Erythroblast (primary cell): ENCODE measurements at regions not wholly inside any gene's neighbourhood (a gene's known extent, or its start where the extent isn't known, plus 50 kb on each side); places are given as distances from the start of the nearest gene placed in this dataset.

Source experiments
- GATA1 ChIP-seq: IDR thresholded peaks from 2 replicates; pipeline ENCODE4 v1.6.1; 2011; ENCODE audit warnings: low read depth, mild to moderate bottlenecking, control low read depth, low read length, moderate library complexity
- POLR2A ChIP-seq: IDR thresholded peaks from 2 replicates; pipeline ENCODE4 v1.6.1; 2011; ENCODE audit warnings: mild to moderate bottlenecking, low read length

- no peak for TF ChIP-seq POLR2A
- TF ChIP-seq GATA1, result no peak
Observed at GRCh38 chr11:22976146-22976545, 115.9 kb upstream of the CCDC179 start.
